ENCODE measurements at regions not wholly inside any gene's neighbourhood (a gene's known extent, or its start where the extent isn't known, plus 50 kb on each side); places are given as distances from the start of the nearest gene placed in this dataset.

GRCh38 chr3:56885879-56886278 is 84.1 kb upstream of the ARHGEF3 start:
- intact Hi-C loops (cut with DNase I): no loop called here
- no peak for ATAC-seq
- no peak for DNase-seq

- DNase-seq (no peak), ATAC-seq (no peak)
- intact Hi-C loops (cut with DNase I): no loop called here
Measured at GRCh38 chr3:56885453-56885852, 83.7 kb upstream of the ARHGEF3 start.

DNA sequence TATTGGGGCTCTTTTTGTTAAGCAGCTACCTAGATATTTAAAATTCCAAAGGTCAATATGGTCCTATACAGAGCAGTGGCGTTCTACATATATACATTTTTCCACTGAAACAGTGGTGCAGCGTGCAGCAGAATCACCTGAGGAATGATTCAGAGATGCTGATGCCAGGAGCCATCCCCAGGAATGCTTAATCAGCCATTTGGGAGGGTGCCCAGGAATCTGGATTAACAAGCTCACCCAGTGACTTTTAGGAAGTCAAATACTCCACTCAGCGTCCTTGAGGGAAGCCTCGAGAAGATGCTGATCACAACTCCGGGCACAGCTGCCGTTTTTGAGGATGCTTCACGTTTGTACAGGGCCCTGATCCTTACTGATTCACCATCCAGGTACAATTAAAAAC is 82.6 kb upstream of the ARHGEF3 start:
- DNase-seq (no peak), ATAC-seq (no peak)
- intact Hi-C loops (cut with DNase I): no loop called here

- intact Hi-C loops (cut with DNase I): no loop called here
- DNase-seq (no peak), ATAC-seq (no peak)
Measured at GRCh38 chr3:56883828-56884227, 82.1 kb upstream of the ARHGEF3 start.

DNA sequence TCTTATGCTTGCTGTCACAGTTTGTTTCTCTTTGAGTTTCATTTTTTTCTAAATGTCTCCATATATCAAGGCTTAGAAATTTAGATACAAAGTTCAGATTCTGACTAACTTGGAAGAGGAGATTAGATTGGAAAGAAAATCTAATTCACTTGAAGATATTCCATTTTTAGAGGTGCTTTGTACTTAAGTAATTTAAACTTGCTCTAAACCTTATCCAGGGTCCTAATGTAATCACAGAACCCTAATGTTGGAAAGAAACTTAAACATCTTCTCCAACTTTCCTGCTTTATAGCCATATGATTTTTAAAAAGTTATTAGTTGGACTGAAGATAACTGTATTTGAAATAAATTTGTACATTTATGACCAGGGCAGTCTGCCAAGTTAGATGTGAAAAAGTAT is 81.1 kb upstream of the ARHGEF3 start:
- intact Hi-C loops (cut with DNase I): no loop called here

GRCh38 chr3:56881841-56882240 is 80.1 kb upstream of the ARHGEF3 start:
- DNase-seq (no peak), ATAC-seq (no peak)
- intact Hi-C loops (cut with DNase I): no loop called here

More for the DNA sequence above, 81.1 kb upstream of the ARHGEF3 start:
- ATAC-seq (no peak), DNase-seq (no peak)

DNA sequence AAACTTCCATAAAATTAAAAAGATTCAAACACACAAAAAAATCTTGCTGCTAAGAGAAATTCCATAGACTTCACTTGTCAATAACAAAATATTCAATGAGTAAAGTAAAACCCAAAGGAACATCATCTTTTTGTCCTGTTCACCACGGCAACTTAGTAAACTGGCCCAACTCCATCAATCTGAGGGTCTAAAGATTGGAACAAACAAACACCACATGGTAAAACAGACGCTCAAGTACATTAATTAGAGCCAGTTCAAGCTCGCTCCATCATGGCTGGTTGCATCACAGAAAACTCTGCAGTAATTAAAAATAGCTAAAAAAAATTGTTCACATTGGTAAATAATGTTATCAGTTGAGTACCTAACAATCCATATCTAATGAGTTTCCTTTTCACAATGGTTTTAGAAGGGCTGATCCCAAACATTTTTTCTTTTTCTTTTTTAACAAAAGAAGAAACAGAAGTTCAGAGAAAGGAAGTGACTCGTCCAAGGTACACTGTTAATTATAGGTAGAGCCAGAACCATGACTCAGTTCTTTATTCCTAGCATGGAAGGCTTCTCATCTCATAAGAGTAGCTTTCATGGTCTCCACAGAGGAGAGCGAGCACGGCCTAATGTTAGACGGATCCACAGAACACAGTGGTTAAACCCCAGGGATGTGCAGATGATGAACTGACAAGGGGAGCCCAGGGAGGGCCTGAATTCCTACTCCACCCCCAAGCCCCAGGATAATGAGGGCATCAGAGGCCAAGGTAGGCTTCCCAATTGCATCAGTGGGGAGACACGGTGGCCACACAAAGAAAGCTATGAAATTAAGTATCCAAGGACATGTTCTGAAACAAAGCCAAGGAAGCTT is 79.2 kb upstream of the ARHGEF3 start:
- ATAC-seq: no peak
- no peak for DNase-seq
- intact Hi-C loops (cut with DNase I): no loop called here

- intact Hi-C loops (cut with DNase I): no loop called here
Measured at GRCh38 chr3:56879436-56880215, 77.9 kb upstream of the ARHGEF3 start.

GRCh38 chr3:56878074-56878473 is 76.3 kb upstream of the ARHGEF3 start:
- DNase-seq (no peak), ATAC-seq (peak; percentile 37 to 50)
- intact Hi-C loops (cut with DNase I): no loop called here

More at GRCh38 chr3:56879436-56880215, 77.9 kb upstream of the ARHGEF3 start:
- ATAC-seq (peak in 1 of 2 donors; percentile 61), DNase-seq (no peak)

GRCh38 chr3:56876916-56877315 is 75.2 kb upstream of the ARHGEF3 start:
- intact Hi-C loops (cut with DNase I): no loop called here
- no peak for ATAC-seq
- DNase-seq: no peak

GRCh38 chr3:56874269-56874668 is 72.5 kb upstream of the ARHGEF3 start:
- intact Hi-C loops (cut with DNase I): no loop called here
- no peak for DNase-seq
- ATAC-seq: peak in 1 of 2 donors; percentile 40

GRCh38 chr3:56870436-56870835 is 68.7 kb upstream of the ARHGEF3 start:
- intact Hi-C loops (cut with DNase I): no loop called here
- DNase-seq: no peak
- ATAC-seq: no peak

- DNase-seq: no peak
- peak in 1 of 2 donors; percentile 63 for ATAC-seq
- intact Hi-C loops (cut with DNase I): no loop called here
Measured at GRCh38 chr3:56869157-56869889, 67.6 kb upstream of the ARHGEF3 start.

DNA sequence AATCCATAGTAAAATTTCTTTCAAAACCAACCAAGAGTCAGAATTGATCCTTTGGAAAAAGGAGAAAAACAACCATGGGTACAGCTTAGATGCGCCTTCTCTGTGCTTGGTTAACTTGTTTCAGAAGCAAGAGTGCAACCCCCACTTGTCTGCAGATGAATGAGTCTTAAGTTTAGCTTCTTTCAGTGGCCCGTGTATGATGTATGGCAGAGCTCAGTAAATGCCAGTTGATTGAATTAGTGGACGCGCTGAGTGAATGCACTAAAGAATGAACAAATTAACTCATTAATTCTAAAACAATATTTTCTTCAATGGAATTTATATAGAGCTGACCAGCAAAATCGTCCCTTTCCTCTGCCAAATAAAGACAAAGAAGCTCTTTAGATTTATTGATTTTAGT is 67.0 kb upstream of the ARHGEF3 start:
- intact Hi-C loops (cut with DNase I): no loop called here
- no peak for ATAC-seq
- DNase-seq: no peak

- ATAC-seq (no peak), DNase-seq (no peak)
- intact Hi-C loops (cut with DNase I): no loop called here
Measured at GRCh38 chr3:56867671-56868070, 65.9 kb upstream of the ARHGEF3 start.

GRCh38 chr3:56864918-56865524 is 63.3 kb upstream of the ARHGEF3 start:
- peak in 1 of 2 donors; percentile 66 for ATAC-seq
- no peak for DNase-seq
- intact Hi-C loops (cut with DNase I): no loop called here

GRCh38 chr3:56864090-56864489 is 62.3 kb upstream of the ARHGEF3 start:
- ATAC-seq (no peak), DNase-seq (no peak)
- intact Hi-C loops (cut with DNase I): no loop called here

DNA sequence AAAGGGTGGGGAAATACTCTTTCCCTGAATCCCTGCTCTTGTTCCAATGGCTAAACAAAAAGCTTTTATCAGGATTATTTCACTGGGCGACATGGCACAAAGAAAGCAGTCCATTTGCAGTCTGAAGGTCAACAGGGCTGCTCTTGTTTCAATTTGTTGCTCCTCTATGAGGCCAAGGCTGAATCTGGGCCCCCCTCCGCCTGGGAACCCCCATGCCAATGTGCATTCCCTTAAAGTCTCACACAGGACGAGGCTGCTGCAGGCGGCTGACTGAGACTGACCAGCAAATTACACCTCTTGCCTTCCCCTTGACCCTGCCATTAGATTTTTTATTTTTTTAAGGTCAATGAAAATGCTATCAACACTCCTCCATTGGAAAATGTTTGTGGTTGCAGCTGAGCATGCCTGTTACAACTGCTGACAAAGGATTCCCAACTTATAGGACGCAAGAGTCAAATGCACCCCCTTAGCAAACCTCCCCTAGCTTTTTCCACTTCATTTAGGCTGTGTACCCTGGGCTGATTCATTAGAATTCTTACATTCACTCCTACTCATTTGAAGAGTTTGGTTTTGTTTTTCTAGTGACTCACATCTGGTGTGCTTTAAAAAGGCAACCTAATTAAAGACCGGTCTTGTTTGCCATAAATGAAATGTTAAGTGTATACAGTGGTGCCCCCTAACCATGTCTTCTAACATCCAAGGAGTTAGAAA is 60.8 kb upstream of the ARHGEF3 start:
- ATAC-seq (peak; percentile 27 to 83), DNase-seq (no peak)
- intact Hi-C loops (cut with DNase I): no loop called here

GRCh38 chr3:56861511-56861910 is 59.8 kb upstream of the ARHGEF3 start:
- intact Hi-C loops (cut with DNase I): no loop called here
- ATAC-seq (no peak), DNase-seq (no peak)
